ENCODE measurements at regions not wholly inside any gene's neighbourhood (a gene's known extent, or its start where the extent isn't known, plus 50 kb on each side); places are given as distances from the start of the nearest gene placed in this dataset.

- peaks cover 14% of the 10 kb centered on the region for H3K27me3 Mint-ChIP-seq
- TF ChIP-seq CTCF (conservative IDR thresholded peaks at IDR 0.05): no peak
- no peak overlapping the region for H3K27ac Mint-ChIP-seq
- no peak overlapping the region for H3K4me3 Mint-ChIP-seq
- no peaks in the 10 kb centered on the region for H3K36me3 Mint-ChIP-seq
- no peak for DNase-seq (ENCODE audit: extremely low spot score, unreplicated experiment)
- H3K4me1 Mint-ChIP-seq (ENCODE audit: unreplicated experiment): peaks cover 19% of the 10 kb centered on the region
- H3K9me3 Mint-ChIP-seq: peaks cover 7% of the 10 kb centered on the region
These were observed 407.2 kb upstream of the MYT1L start for GRCh38 chr2:2738276-2738675.

DNA sequence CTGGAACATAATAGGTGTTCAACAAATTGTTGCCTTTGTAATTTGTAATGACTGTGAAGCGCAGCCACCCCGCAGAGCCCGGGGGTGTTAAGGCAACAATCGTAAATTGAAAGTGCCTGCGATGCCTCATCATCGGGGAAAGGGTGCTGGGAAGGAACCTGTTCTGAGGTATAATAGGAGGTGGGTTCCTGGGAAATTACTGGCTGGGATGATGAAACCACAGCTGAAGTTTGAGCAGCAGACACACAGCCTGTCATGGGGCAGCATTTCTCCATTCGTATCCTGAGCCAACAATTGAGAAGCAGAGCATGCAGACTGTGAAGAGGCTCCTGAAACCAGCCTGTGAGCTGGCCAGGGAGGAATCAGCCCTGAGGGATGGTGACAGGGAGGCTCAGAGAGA, 404.0 kb upstream of the MYT1L start:
- Mint-ChIP-seq H3K4me3 (no peak overlapping the region), H3K27me3 (peaks cover 18% of the 10 kb centered on the region), H3K36me3 (no peaks in the 10 kb centered on the region), H3K9me3 (peaks cover 5% of the 10 kb centered on the region), H3K4me1 (ENCODE audit: unreplicated experiment) (peaks cover 4% of the 10 kb centered on the region), H3K27ac (no peak overlapping the region)
- DNase-seq (ENCODE audit: extremely low spot score, unreplicated experiment): no peak
- no peak for TF ChIP-seq CTCF (conservative IDR thresholded peaks at IDR 0.05)

DNA sequence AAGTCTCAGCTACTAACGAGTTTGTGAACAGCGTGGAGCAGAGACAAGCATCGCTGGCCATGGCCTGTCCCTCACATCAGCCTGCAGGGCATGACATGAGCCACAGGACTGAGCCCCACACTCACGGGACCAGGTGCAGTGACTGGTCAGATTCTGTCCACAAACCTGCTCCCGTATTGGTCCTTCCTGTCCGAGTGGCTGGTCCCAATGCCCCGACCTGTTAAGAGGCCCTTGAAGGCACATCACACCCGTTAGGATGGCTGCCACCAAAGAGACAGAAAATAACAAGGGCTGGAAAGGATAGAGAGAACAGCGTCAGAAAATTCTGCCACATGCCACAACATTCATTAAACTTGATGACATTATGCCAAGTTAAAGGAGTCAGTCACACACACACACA, 403.2 kb upstream of the MYT1L start:
- no peaks in the 10 kb centered on the region for H3K9me3 Mint-ChIP-seq
- no peak overlapping the region for H3K4me3 Mint-ChIP-seq
- H3K4me1 Mint-ChIP-seq (ENCODE audit: unreplicated experiment): peaks cover 4% of the 10 kb centered on the region
- DNase-seq (ENCODE audit: extremely low spot score, unreplicated experiment): no peak
- H3K27ac Mint-ChIP-seq: no peak overlapping the region
- H3K27me3 Mint-ChIP-seq: peaks cover 18% of the 10 kb centered on the region
- no peak for TF ChIP-seq CTCF (conservative IDR thresholded peaks at IDR 0.05)
- H3K36me3 Mint-ChIP-seq: no peaks in the 10 kb centered on the region

DNA sequence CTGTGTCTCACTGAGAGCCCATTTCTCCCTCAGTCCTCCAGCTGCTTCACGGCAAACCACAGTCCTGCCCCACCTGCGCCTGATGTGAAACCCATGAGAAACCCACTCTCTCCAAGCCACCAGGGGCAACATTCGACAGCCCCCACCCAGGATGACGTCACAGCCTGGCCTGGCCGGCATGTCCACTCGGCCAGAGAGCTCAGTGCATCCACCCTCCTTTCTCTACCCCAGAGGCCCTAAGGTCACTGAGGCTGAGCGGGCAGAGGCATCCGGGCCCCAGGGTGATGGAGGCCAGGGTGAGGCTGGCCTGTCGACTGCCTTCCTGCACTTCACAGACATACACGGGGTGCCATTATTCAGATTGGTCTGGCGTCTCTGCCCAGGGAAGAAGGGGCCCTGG, 402.7 kb upstream of the MYT1L start:
- no peaks in the 10 kb centered on the region for H3K9me3 Mint-ChIP-seq
- no peak overlapping the region for H3K4me3 Mint-ChIP-seq
- peaks cover 18% of the 10 kb centered on the region for H3K27me3 Mint-ChIP-seq
- H3K27ac Mint-ChIP-seq: no peak overlapping the region
- H3K4me1 Mint-ChIP-seq (ENCODE audit: unreplicated experiment): peaks cover 4% of the 10 kb centered on the region
- no peak for TF ChIP-seq CTCF (conservative IDR thresholded peaks at IDR 0.05)
- DNase-seq (ENCODE audit: extremely low spot score, unreplicated experiment): no peak
- H3K36me3 Mint-ChIP-seq: no peaks in the 10 kb centered on the region

DNA sequence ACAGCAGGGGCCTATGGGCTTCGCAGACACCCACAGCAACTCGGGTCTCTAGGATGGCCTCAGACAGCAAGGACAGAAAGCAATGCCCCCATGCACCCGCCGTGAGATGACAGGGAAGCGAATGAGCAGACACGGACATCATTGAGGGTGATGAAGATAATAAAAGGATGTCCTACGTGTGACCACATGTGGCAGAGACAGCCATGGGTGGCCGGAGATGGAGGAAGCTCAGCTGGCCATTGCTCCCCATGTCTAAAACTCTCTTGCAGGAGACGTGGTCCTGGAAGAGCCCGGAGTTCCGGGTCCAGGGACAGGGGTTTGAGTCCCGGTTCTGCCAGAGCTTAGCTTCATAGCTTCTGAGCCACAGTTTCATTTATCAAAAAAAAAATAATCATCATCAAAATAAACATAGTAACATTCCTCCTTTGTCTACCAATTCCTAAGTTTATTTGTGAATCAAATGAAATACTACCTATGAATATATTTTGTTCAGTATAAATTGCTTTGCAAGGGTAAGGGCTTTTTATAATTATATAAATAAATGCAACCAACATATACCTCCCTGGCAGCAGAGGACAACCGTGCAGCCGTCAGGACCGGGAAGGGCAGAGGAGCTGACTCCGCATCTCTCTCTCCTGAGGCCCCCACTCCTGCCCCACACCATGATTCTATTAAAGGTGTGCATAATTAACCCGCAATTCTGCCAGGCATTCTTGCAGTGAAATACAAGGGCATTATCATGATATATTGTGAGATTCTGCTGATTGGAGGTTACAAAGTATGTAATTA, 401.4 kb upstream of the MYT1L start:
- no peaks in the 10 kb centered on the region for H3K36me3 Mint-ChIP-seq
- no peaks in the 10 kb centered on the region for H3K4me1 Mint-ChIP-seq (ENCODE audit: unreplicated experiment)

More for the DNA sequence above, 401.4 kb upstream of the MYT1L start:
- Mint-ChIP-seq H3K4me3 (no peak overlapping the region), H3K27ac (no peak overlapping the region), H3K27me3 (peaks cover 21% of the 10 kb centered on the region), H3K9me3 (no peaks in the 10 kb centered on the region)
- TF ChIP-seq CTCF (conservative IDR thresholded peaks at IDR 0.05): no peak
- DNase-seq (ENCODE audit: extremely low spot score, unreplicated experiment): no peak
